AG09319 (cell line): ENCODE measurements at regions not wholly inside any gene's neighbourhood (a gene's known extent, or its start where the extent isn't known, plus 50 kb on each side); places are given as distances from the start of the nearest gene placed in this dataset.

ENCODE experiments used
- DNase-seq: peaks from one replicate; pipeline ENCODE4 v3.0.0-alpha.2; 2010; ENCODE audit warnings: low read depth; ENCODE audit errors: extremely low read depth
- CTCF ChIP-seq: IDR thresholded peaks from 2 replicates; pipeline ENCODE4 v1.5.1; 2011; ENCODE audit warnings: low read depth, mild to moderate bottlenecking, inconsistent platforms, low read length, moderate library complexity

GRCh38 chr15:87724330-87724729 is 532.2 kb downstream of the NTRK3 start:
- no peak for TF ChIP-seq CTCF
- no peak for DNase-seq

DNA sequence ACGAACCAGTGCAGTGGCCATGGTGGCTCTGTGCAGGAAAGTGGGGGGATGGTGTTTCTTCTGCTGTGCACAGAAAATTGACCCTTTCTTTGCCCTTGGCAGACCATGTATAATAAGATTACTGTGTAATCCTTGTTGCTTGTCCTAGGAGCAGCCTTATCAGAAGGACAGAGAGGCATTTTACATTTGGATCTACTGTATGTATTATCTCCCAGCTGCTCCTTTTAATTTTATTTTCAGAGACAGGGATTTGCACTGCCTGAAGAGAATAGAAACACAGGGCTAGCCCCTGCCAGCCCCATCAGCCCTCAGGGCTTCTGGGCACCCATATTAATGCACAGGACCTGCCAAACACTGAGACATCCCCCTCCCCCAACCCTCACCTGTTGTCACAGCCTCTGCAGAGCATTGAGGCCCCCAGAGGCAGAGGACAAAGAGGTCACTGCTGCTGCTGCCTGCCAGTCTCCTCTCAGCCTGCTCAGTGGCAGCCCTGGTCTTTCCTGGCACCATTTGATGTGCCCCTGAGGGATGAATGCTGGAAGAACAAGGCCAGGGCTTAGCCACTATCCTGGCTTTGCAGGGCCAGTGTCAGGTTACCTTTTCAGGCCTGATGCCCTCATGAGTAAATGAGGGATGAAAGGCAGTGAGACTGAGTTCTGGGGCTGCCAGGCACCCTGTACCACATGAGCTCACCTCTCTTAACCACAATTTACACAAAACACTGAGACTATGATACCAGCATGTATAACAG is 533.4 kb downstream of the NTRK3 start:
- no peak for TF ChIP-seq CTCF
- no peak for DNase-seq

DNA sequence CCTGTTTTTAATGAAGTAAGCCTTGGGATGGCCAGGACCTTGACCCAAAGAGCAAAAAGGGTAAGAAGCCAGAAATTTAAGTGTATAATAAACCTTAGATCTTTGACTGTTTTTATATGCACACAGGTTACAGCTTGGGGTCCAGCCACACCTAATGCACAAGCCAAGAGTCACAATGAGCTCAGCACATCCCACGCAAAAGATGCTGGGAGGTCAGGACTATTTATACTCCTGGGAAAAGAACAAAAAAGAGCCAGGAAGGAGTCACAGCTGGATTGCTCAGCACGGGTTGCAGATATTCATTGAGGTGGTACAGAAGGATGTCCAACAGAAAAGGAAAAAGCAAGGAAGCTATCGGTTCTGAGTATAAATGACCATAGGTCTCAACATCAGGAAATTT is 536.3 kb downstream of the NTRK3 start:
- DNase-seq = no peak
- no peak for TF ChIP-seq CTCF

GRCh38 chr15:87716422-87716821 is 540.1 kb downstream of the NTRK3 start:
- no peak for TF ChIP-seq CTCF
- DNase-seq = no peak

GRCh38 chr15:87715252-87715651 is 541.3 kb downstream of the NTRK3 start:
- TF ChIP-seq CTCF = no peak
- no peak for DNase-seq

GRCh38 chr15:87713475-87713879 is 543.1 kb downstream of the NTRK3 start:
- DNase-seq = no peak
- no peak for TF ChIP-seq CTCF

GRCh38 chr15:87712211-87712610 is 544.3 kb downstream of the NTRK3 start:
- DNase-seq = no peak
- TF ChIP-seq CTCF = no peak
